ENCODE measurements at regions not wholly inside any gene's neighbourhood (a gene's known extent, or its start where the extent isn't known, plus 50 kb on each side); places are given as distances from the start of the nearest gene placed in this dataset.

- Histone ChIP-seq H3K9ac (ENCODE audit: low read length) (no peak overlapping the region), H3K79me2 (ENCODE audit: insufficient read depth, low read length) (no peaks in the 10 kb centered on the region), H3K4me2 (ENCODE audit: low read depth, low read length, poor library complexity, severe bottlenecking) (no peak overlapping the region), H3K9me3 (ENCODE audit: insufficient read depth, low read length) (no peaks in the 10 kb centered on the region), H3K9me2 (replicated peaks; ENCODE audit: insufficient read depth, low read length) (no peaks in the 10 kb centered on the region), H3K36me3 (ENCODE audit: low read length) (no peaks in the 10 kb centered on the region), H4K20me1 (ENCODE audit: low read depth, low read length) (no peaks in the 10 kb centered on the region), H2AFZ (ENCODE audit: low read depth, low read length, severe bottlenecking) (no peak overlapping the region), H3F3A (ENCODE audit: insufficient read depth) (no peaks in the 10 kb centered on the region), H3K4me3 (ENCODE audit: insufficient read depth, low read length, poor library complexity, severe bottlenecking) (no peak overlapping the region), H3K27me3 (ENCODE audit: low read length) (no peaks in the 10 kb centered on the region), H3K27ac (ENCODE audit: low read depth, low read length) (no peak overlapping the region)
- TF ChIP-seq EZH2phosphoT487 (conservative IDR thresholded peaks at IDR 0.05; ENCODE audit: low read length) (no peak), CTCF (IDR thresholded peaks at IDR 0.05; ENCODE audit: insufficient read depth, low read length, poor library complexity, severe bottlenecking) (no peak)
These were observed 240.2 kb upstream of the PIK3C3 start for GRCh38 chr18:41714872-41715271.

- no peaks in the 10 kb centered on the region for H3K9me3 ChIP-seq (ENCODE audit: insufficient read depth, low read length)
- H3K27ac ChIP-seq (ENCODE audit: low read depth, low read length): no peak overlapping the region
- H3K79me2 ChIP-seq (ENCODE audit: insufficient read depth, low read length): no peaks in the 10 kb centered on the region
- H2AFZ ChIP-seq (ENCODE audit: low read depth, low read length, severe bottlenecking): no peak overlapping the region
- H3K36me3 ChIP-seq (ENCODE audit: low read length): no peaks in the 10 kb centered on the region
- H3K4me2 ChIP-seq (ENCODE audit: low read depth, low read length, poor library complexity, severe bottlenecking): no peak overlapping the region
- TF ChIP-seq CTCF (IDR thresholded peaks at IDR 0.05; ENCODE audit: insufficient read depth, low read length, poor library complexity, severe bottlenecking) (no peak), EZH2phosphoT487 (conservative IDR thresholded peaks at IDR 0.05; ENCODE audit: low read length) (no peak)
- H4K20me1 ChIP-seq (ENCODE audit: low read depth, low read length): no peaks in the 10 kb centered on the region
- H3F3A ChIP-seq (ENCODE audit: insufficient read depth): no peaks in the 10 kb centered on the region
- no peaks in the 10 kb centered on the region for H3K9me2 ChIP-seq (replicated peaks; ENCODE audit: insufficient read depth, low read length)
- H3K9ac ChIP-seq (ENCODE audit: low read length): no peak overlapping the region
- no peak overlapping the region for H3K4me3 ChIP-seq (ENCODE audit: insufficient read depth, low read length, poor library complexity, severe bottlenecking)
- no peaks in the 10 kb centered on the region for H3K27me3 ChIP-seq (ENCODE audit: low read length)
These were observed 240.8 kb upstream of the PIK3C3 start for GRCh38 chr18:41713969-41714825.

GRCh38 chr18:41706301-41706700 is 248.7 kb upstream of the PIK3C3 start:
- no peaks in the 10 kb centered on the region for H3K9me2 ChIP-seq (replicated peaks; ENCODE audit: insufficient read depth, low read length)

More at GRCh38 chr18:41706301-41706700, 248.7 kb upstream of the PIK3C3 start:
- no peaks in the 10 kb centered on the region for H4K20me1 ChIP-seq (ENCODE audit: low read depth, low read length)
- no peaks in the 10 kb centered on the region for H3K9me3 ChIP-seq (ENCODE audit: insufficient read depth, low read length)
- H3K9ac ChIP-seq (ENCODE audit: low read length): no peak overlapping the region
- no peak overlapping the region for H3K4me2 ChIP-seq (ENCODE audit: low read depth, low read length, poor library complexity, severe bottlenecking)
- H3K27me3 ChIP-seq (ENCODE audit: low read length): no peaks in the 10 kb centered on the region
- TF ChIP-seq EZH2phosphoT487 (conservative IDR thresholded peaks at IDR 0.05; ENCODE audit: low read length) (no peak), CTCF (IDR thresholded peaks at IDR 0.05; ENCODE audit: insufficient read depth, low read length, poor library complexity, severe bottlenecking) (no peak)
- H3F3A ChIP-seq (ENCODE audit: insufficient read depth): no peaks in the 10 kb centered on the region
- H3K27ac ChIP-seq (ENCODE audit: low read depth, low read length): no peak overlapping the region
- no peaks in the 10 kb centered on the region for H3K79me2 ChIP-seq (ENCODE audit: insufficient read depth, low read length)
- H2AFZ ChIP-seq (ENCODE audit: low read depth, low read length, severe bottlenecking): no peak overlapping the region
- no peaks in the 10 kb centered on the region for H3K36me3 ChIP-seq (ENCODE audit: low read length)
- no peak overlapping the region for H3K4me3 ChIP-seq (ENCODE audit: insufficient read depth, low read length, poor library complexity, severe bottlenecking)

All from SU-DHL-6 (cell line).